Mesodermal cell (in vitro differentiated cells): ENCODE measurements at regions not wholly inside any gene's neighbourhood (a gene's known extent, or its start where the extent isn't known, plus 50 kb on each side); places are given as distances from the start of the nearest gene placed in this dataset.

Source experiments
- H3K27ac ChIP-seq: 2 replicates; pipeline ENCODE4 v1.7.0; 2013; ENCODE audit warnings: mild to moderate bottlenecking, low read depth, low read length, moderate library complexity; ENCODE audit not compliant: severe bottlenecking
- H3K36me3 ChIP-seq: 2 replicates; pipeline ENCODE4 v1.7.1; 2013; ENCODE audit warnings: mild to moderate bottlenecking, low read length, moderate library complexity; ENCODE audit not compliant: control insufficient read depth, insufficient read depth
- H3K4me1 ChIP-seq: one replicate; pipeline ENCODE4 v1.7.1; 2013; ENCODE audit warnings: mild to moderate bottlenecking, low read length; ENCODE audit not compliant: insufficient read depth, control insufficient read depth, poor library complexity, severe bottlenecking
- H3K4me3 ChIP-seq: 2 replicates; pipeline ENCODE4 v1.7.0; 2013; ENCODE audit warnings: low read length, control low read depth, mild to moderate bottlenecking; ENCODE audit not compliant: insufficient read depth, poor library complexity, severe bottlenecking; ENCODE audit errors: extremely low read depth
- H3K9me3 ChIP-seq: 2 replicates; pipeline ENCODE4 v1.7.1; 2013; ENCODE audit warnings: mild to moderate bottlenecking, low read length, moderate library complexity; ENCODE audit not compliant: control insufficient read depth
- WGBS, 2 experiments: methylation state at CpG; one replicate each; pipeline ENCODE4 v1.1.5; 2013; ENCODE audit warnings: missing lambda C conversion rate in 2 of 2; ENCODE audit not compliant: insufficient coverage in 2 of 2; 5-methylcytosine and 5-hydroxymethylcytosine counted together

DNA sequence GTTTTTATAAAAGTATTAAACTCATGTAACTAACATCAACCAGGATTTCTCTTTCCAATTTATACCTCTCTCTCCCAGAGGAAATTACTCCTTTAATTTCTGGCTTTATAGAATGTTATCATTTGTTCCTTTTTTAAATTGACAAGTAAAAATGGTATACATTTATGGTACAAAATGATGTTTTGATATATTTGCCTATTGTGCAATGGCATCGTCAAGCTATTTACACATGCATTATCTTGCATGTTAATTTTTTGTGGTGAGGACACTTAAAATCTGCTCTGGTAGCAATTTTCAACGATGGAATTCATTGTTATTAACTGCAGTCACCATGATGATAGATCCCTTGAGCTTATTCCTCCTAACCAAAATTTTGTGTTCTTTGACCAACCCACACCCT lies 149.0 kb upstream of the NAV3 start:
- H3K9me3 ChIP-seq: no peaks in the 10 kb centered on the region
- WGBS, 2 experiments: 100% methylated on average over 1 of the region's 2 CpGs
- H3K27ac ChIP-seq: no peak overlapping the region

DNA sequence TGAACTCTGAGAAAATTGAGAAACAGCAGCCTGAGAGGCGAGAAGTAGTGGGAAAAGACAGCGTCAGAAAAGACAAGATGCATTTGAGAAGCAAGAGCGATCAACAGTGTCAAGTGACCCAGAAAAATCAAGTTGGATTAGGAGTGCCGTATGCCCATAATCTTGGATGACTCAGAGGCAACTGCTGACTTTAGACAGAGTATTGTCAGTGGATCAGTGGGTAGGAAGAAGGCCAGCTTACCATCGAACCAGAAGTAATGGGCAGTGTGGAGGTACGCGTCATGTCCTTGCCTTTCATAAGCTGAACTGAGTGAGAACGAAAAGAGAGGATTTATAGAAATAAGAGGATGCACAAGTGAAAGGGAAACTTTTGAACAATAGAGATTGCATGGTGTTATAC lies 151.0 kb upstream of the NAV3 start:
- H3K4me3 ChIP-seq: no peak overlapping the region
- H3K36me3 ChIP-seq: no peaks in the 10 kb centered on the region
- no peaks in the 10 kb centered on the region for H3K4me1 ChIP-seq
- H3K27ac ChIP-seq: no peak overlapping the region
- H3K9me3 ChIP-seq: no peaks in the 10 kb centered on the region
- 96% methylated on average over 8 of the region's 8 CpGs for WGBS, 2 experiments

More for the DNA sequence above, 149.0 kb upstream of the NAV3 start:
- H3K4me3 ChIP-seq: no peak overlapping the region
- no peaks in the 10 kb centered on the region for H3K36me3 ChIP-seq
- H3K4me1 ChIP-seq: no peaks in the 10 kb centered on the region

DNA sequence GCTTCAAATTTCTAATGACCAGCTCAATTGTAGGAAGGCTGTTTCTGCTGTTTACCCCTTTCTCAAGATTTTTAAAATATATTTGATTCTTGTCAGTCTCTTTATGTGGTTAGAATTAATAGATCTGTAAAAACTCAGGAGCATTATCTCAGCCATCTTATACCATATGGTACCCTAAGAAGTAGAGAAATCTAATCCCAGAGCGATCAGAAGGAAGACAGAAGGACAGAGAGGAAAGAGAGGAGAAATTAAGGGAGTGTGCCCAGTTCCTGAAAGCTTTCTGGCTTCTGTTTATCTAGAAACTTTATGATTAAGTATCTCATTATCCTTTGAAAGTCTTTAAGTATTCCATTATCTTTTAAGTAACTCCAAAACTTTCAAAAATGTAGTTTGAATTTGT lies 152.1 kb upstream of the NAV3 start:
- no peaks in the 10 kb centered on the region for H3K4me1 ChIP-seq
- no peaks in the 10 kb centered on the region for H3K9me3 ChIP-seq
- H3K27ac ChIP-seq: no peak overlapping the region
- no peaks in the 10 kb centered on the region for H3K36me3 ChIP-seq
- no CpG with 5 or more reads among the region's 1 CpG for WGBS, 2 experiments
- H3K4me3 ChIP-seq: no peak overlapping the region

DNA sequence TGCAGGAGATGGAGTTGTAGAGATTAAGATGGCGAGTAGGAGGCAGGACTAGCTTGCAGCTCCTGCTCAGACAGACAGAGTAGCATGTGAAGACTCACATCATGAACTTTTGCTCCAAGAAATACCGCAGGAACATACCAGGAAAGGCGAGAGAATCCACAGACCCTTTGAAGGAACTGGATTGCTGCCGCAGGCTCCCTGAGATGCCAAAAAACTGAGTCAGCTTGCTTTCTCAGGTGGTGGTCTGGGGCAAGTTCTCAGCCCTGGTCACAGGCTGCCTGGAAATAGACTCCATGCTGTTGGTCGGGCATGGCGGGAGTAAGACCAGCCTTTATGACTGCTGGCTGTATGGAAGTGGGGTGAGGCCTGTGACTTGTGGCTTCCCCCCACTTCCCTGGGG lies 163.6 kb upstream of the NAV3 start:
- 80 to 89% methylated on average over 3 to 5 of the region's 6 CpGs for WGBS, 2 experiments
- Histone ChIP-seq H3K9me3 (peaks cover 9% of the 10 kb centered on the region), H3K27ac (no peak overlapping the region), H3K4me1 (peaks cover 6% of the 10 kb centered on the region), H3K4me3 (no peak overlapping the region), H3K36me3 (no peaks in the 10 kb centered on the region)

DNA sequence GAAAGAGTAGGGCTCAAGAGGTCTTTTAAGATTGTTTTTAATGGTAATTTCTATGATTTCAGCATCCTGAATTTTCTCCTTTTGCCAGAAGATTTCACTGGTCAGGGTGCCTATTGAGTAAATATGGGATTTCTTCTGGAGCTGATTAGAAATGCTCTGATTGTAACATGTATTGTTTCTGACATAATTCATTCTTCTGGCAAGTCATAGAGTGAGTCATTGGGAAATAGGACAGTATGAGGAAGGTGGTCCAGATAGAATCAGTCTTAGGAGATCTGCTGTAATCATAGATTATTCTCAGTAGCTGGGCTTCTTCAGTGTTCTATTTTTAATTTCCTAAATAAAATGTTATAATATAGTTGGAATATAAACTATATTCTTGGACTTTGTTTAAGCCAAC lies 182.0 kb upstream of the NAV3 start:
- H3K4me3 ChIP-seq: no peak overlapping the region
- no peak overlapping the region for H3K27ac ChIP-seq
- H3K4me1 ChIP-seq: no peaks in the 10 kb centered on the region
- H3K9me3 ChIP-seq: no peaks in the 10 kb centered on the region
- no peaks in the 10 kb centered on the region for H3K36me3 ChIP-seq

DNA sequence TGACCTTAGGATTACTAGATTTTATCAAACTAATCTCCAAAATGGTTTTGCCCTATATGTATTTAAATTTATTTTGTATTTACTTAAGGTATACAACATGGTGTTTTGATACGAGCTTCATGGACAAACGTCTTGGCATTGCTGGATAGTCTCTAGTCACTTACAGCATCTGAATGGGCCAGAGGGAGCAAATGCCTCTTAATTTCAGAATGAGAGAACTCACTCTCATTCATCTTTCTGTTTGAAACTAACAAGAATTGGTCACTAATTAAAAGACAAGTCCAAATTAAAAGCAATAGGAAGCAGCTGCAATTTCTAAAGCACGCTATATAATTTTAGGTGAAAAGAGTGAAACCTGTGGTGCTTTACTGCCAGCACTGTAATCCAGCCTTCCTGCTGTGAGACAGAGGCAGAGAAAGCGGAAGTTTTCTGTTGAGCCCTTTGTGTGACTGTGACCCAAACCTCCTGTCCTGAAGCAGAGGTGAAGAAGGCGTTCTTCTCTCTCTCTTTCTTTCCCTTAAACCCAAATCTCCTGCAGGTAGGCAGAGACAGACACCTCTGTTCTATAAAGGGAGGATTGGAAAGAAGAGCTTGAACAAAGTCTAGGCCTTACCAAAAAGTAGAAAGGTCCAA lies 184.6 kb upstream of the NAV3 start:
- Histone ChIP-seq H3K36me3 (no peaks in the 10 kb centered on the region), H3K27ac (no peak overlapping the region), H3K4me3 (no peak overlapping the region), H3K4me1 (no peaks in the 10 kb centered on the region), H3K9me3 (no peaks in the 10 kb centered on the region)
- WGBS, 2 experiments: 40% methylated on average over 1 to 2 of the region's 5 CpGs

DNA sequence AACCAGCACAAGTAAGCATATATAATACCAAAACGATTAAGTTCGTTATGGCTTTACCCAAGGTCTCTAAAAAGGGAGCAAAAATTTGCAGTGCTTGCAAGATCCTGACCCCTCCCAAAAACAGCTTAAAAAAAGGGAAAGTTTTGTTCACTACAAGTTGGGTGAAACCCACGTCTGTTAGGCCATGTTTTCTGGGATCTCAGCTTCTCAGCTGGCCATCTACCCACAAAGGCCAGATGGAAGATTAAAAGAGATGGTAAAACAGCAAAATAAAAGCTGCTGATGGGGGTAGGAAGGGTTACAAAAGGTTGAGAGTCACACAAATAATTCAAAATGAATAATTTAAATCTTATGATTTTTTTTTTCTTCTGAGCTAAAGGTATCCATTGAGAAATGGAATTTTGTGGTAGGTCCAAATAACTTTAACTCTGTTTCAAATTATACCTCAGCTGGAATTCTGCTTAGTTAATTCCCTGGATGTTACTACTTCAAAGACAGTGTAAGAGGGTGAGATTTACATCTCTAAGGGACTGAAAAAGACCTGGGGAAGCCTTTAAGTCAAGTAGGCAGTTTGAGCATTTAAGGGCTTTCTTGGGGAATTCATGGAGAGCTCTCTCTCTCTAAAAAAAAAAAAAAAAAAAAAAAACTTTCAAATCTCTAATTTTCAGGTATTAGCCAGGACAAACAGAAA lies 185.6 kb upstream of the NAV3 start:
- Histone ChIP-seq H3K4me1 (no peaks in the 10 kb centered on the region), H3K4me3 (no peak overlapping the region), H3K9me3 (no peaks in the 10 kb centered on the region), H3K27ac (no peak overlapping the region), H3K36me3 (no peaks in the 10 kb centered on the region)
- 0% methylated on average over 2 of the region's 3 CpGs; no CpG with 5 or more reads in 1 of the 2 experiments for WGBS, 2 experiments

DNA sequence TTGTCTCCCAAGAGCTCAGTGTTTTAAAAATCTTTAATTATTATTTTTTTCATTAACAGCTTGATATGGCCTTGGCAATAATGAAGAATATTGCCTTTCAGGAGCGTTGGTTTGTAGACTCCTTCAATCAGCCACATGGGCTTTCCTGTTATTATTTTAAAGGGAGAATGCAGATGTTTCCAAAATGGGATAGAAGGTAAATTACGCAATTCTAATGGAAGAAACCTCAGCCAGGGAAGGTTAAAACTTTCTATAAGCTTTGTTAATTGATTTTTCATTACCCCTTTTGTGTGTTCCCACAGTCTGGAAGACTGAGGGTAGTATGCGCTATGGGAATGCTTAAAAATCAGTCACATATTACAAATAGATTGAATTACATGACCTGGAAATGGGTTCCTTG lies 188.4 kb upstream of the NAV3 start:
- Histone ChIP-seq H3K4me3 (no peak overlapping the region), H3K27ac (no peak overlapping the region), H3K4me1 (no peaks in the 10 kb centered on the region), H3K36me3 (no peaks in the 10 kb centered on the region), H3K9me3 (no peaks in the 10 kb centered on the region)
- no CpG with 5 or more reads among the region's 3 CpGs for WGBS, 2 experiments

DNA sequence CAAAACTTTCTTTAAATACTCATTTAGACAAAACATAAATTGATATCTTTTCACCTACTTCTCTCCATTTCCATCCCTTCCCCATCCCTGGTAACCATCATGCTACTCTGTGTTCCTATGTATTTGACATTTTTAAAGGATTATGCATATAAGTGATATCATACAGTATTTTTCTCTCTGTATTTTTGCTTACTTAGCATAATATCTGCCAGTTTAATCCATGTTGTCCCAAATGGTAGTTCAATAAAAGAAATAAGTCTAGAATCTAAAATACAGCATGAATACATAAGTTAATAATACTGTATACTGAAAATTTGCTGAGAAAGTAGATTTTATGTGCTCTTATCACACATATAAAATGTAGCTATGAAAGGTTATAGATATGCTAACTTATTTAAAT lies 190.3 kb upstream of the NAV3 start:
- Histone ChIP-seq H3K9me3 (no peaks in the 10 kb centered on the region), H3K4me1 (no peaks in the 10 kb centered on the region), H3K27ac (no peak overlapping the region)

DNA sequence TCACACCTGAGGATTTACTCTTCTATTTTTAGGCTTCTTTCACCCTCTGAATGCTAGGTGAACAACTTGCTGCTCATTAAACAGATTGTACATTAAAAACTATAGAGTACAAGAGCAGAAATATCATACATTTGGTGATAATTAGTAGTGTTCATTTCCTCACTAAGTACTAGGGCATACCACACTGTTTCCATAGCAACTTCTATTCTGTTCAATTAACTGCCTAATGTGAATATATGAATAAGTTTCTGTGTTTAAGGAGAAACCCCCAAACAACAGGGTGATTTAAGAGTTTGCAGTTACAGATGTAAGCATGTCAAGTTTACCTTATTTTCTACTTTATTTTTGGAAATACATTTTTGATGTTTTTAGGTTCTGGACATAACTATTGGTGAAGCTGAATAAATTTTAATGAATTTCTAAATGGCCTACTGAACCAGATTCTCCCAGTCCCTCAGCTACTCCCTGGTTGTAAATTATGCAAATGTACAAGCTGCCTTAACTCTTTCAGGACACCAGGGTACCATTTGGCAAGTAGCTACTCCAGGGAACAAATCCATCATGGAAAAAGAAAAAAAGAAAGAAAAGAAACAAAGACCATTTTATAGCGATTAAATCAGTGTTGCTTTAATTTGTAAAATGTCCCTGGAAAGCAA lies 199.8 kb upstream of the NAV3 start:
- 100% methylated on average over 1 of the region's 1 CpG for WGBS, 2 experiments
- Histone ChIP-seq H3K27ac (no peak overlapping the region), H3K36me3 (no peaks in the 10 kb centered on the region), H3K4me3 (no peak overlapping the region), H3K9me3 (no peaks in the 10 kb centered on the region), H3K4me1 (no peaks in the 10 kb centered on the region)

More for the DNA sequence above, 190.3 kb upstream of the NAV3 start:
- Histone ChIP-seq H3K36me3 (no peaks in the 10 kb centered on the region), H3K4me3 (no peak overlapping the region)

DNA sequence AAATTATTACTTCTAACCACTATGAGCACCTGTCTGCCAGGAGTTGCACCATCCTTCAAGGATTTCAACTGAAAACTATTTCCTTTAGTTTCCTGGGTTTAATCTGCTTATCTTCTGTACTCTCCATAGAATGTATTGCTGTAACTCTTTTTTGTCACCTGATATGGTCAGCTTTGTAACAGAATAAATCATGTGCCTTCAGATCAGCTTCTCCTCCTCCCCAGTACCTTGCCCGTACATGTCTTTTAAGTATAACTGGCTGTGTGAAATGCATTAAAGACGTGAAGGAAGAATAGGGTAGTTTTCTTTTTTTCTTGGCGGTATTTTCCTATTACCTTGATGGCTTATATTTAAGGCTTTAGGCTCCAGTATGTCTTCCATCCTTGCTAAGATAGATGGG lies 200.3 kb upstream of the NAV3 start:
- Histone ChIP-seq H3K9me3 (no peaks in the 10 kb centered on the region), H3K4me3 (no peak overlapping the region), H3K36me3 (no peaks in the 10 kb centered on the region), H3K27ac (no peak overlapping the region), H3K4me1 (no peaks in the 10 kb centered on the region)
- WGBS, 2 experiments: no CpG with 5 or more reads among the region's 3 CpGs
